ENCODE measurements at regions not wholly inside any gene's neighbourhood (a gene's known extent, or its start where the extent isn't known, plus 50 kb on each side); places are given as distances from the start of the nearest gene placed in this dataset.

- TF ChIP-seq CTCF (IDR thresholded peaks at IDR 0.05; ENCODE audit: insufficient read depth, low read depth, low read length, missing control alignments), result no peak
- DNase-seq (ENCODE audit: low read depth), result no peak
Observed at GRCh38 chr13:74651121-74651520, 516.9 kb upstream of the KLF12 start.

GRCh38 chr13:74647991-74648390, 513.8 kb upstream of the KLF12 start:
- no peak for DNase-seq (ENCODE audit: low read depth)
- TF ChIP-seq CTCF (IDR thresholded peaks at IDR 0.05; ENCODE audit: insufficient read depth, low read depth, low read length, missing control alignments), result no peak
- no peak overlapping the region for H3K4me3 ChIP-seq (ENCODE audit: low read depth, low read length)

More at GRCh38 chr13:74651121-74651520, 516.9 kb upstream of the KLF12 start:
- H3K4me3 ChIP-seq (ENCODE audit: low read depth, low read length), result no peak overlapping the region

GRCh38 chr13:74647211-74647610, 513.0 kb upstream of the KLF12 start:
- no peak overlapping the region for H3K4me3 ChIP-seq (ENCODE audit: low read depth, low read length)
- no peak for TF ChIP-seq CTCF (IDR thresholded peaks at IDR 0.05; ENCODE audit: insufficient read depth, low read depth, low read length, missing control alignments)
- no peak for DNase-seq (ENCODE audit: low read depth)

- DNase-seq (ENCODE audit: low read depth), result no peak
- no peak overlapping the region for H3K4me3 ChIP-seq (ENCODE audit: low read depth, low read length)
- TF ChIP-seq CTCF (IDR thresholded peaks at IDR 0.05; ENCODE audit: insufficient read depth, low read depth, low read length, missing control alignments), result no peak
Observed at GRCh38 chr13:74646091-74646490, 511.9 kb upstream of the KLF12 start.

- no peak overlapping the region for H3K4me3 ChIP-seq (ENCODE audit: low read depth, low read length)
- no peak for DNase-seq (ENCODE audit: low read depth)
- TF ChIP-seq CTCF (IDR thresholded peaks at IDR 0.05; ENCODE audit: insufficient read depth, low read depth, low read length, missing control alignments), result no peak
Observed at GRCh38 chr13:74645586-74645985, 511.4 kb upstream of the KLF12 start.

GRCh38 chr13:74644229-74644628, 510.0 kb upstream of the KLF12 start:
- TF ChIP-seq CTCF (IDR thresholded peaks at IDR 0.05; ENCODE audit: insufficient read depth, low read depth, low read length, missing control alignments), result no peak
- no peak for DNase-seq (ENCODE audit: low read depth)
- no peak overlapping the region for H3K4me3 ChIP-seq (ENCODE audit: low read depth, low read length)

GRCh38 chr13:74641586-74641985, 507.4 kb upstream of the KLF12 start:
- TF ChIP-seq CTCF (IDR thresholded peaks at IDR 0.05; ENCODE audit: insufficient read depth, low read depth, low read length, missing control alignments), result no peak
- no peak for DNase-seq (ENCODE audit: low read depth)
- no peak overlapping the region for H3K4me3 ChIP-seq (ENCODE audit: low read depth, low read length)
